ENCODE measurements at regions not wholly inside any gene's neighbourhood (a gene's known extent, or its start where the extent isn't known, plus 50 kb on each side); places are given as distances from the start of the nearest gene placed in this dataset.

DNA sequence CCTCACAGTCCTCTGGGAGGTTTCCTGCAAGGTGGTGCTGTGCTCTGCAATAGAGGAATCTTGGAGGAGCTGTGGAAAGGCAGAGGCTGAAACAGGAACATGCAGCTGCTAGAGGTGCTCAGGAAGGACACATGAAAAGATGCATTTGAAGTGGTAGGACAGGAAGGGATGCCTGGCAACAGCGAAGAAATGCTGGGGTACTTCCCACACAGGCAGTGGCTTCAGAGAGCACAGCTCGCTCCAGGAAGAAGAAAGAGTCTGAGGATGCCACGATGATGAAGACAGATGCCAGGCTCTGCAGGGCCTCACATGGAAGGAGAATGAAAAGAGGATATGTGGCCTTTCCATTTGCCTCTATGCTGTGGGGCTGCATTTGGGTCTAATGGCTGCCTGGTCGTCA, 77.0 kb upstream of the TMEM72 start:
- TF ChIP-seq, protein P1, sequence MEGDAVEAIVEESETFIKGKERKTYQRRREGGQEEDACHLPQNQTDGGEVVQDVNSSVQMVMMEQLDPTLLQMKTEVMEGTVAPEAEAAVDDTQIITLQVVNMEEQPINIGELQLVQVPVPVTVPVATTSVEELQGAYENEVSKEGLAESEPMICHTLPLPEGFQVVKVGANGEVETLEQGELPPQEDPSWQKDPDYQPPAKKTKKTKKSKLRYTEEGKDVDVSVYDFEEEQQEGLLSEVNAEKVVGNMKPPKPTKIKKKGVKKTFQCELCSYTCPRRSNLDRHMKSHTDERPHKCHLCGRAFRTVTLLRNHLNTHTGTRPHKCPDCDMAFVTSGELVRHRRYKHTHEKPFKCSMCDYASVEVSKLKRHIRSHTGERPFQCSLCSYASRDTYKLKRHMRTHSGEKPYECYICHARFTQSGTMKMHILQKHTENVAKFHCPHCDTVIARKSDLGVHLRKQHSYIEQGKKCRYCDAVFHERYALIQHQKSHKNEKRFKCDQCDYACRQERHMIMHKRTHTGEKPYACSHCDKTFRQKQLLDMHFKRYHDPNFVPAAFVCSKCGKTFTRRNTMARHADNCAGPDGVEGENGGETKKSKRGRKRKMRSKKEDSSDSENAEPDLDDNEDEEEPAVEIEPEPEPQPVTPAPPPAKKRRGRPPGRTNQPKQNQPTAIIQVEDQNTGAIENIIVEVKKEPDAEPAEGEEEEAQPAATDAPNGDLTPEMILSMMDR (IDR thresholded peaks at IDR 0.05): no peak
- no peak for TF ChIP-seq POLR2A (IDR thresholded peaks at IDR 0.05)

Data from body of pancreas (tissue), 4 donors.